Astrocyte of the spinal cord (primary cell): ENCODE measurements at regions not wholly inside any gene's neighbourhood (a gene's known extent, or its start where the extent isn't known, plus 50 kb on each side); places are given as distances from the start of the nearest gene placed in this dataset.

Experiments
- DNase-seq: peaks from one replicate; pipeline ENCODE4 v3.0.0; 2011; ENCODE audit warnings: low read depth, low spot score
- H3K4me3 ChIP-seq: 2 replicates; pipeline ENCODE4 v1.5.1; 2011; ENCODE audit warnings: low read depth, mild to moderate bottlenecking, low read length, moderate library complexity
- CTCF ChIP-seq: IDR thresholded peaks from 2 replicates; pipeline ENCODE4 v1.5.1; 2012; ENCODE audit warnings: low read depth, mild to moderate bottlenecking, low read length, inconsistent platforms
- in situ Hi-C: cut with HindIII; loops from 2 replicates; pipeline ENCODE4 v1.10.0; 2017; ENCODE audit warnings: low sequenced_read_pairs

- no peak for DNase-seq
- TF ChIP-seq CTCF = no peak
- in situ Hi-C loops = no loop called here
- H3K4me3 ChIP-seq = no peak overlapping the region
Observed at GRCh38 chr5:66527478-66528035, 68.6 kb upstream of the MAST4 start.

GRCh38 chr5:66529182-66529581 is 67.0 kb upstream of the MAST4 start:
- no peak overlapping the region for H3K4me3 ChIP-seq
- DNase-seq = no peak
- in situ Hi-C loops = no loop called here
- TF ChIP-seq CTCF = no peak

- in situ Hi-C loops = no loop called here
- no peak overlapping the region for H3K4me3 ChIP-seq
- no peak for TF ChIP-seq CTCF
- no peak for DNase-seq
Observed at GRCh38 chr5:66529704-66530103, 66.5 kb upstream of the MAST4 start.

- in situ Hi-C loops = no loop called here
- no peak for TF ChIP-seq CTCF
- H3K4me3 ChIP-seq = no peak overlapping the region
- DNase-seq = no peak
Observed at GRCh38 chr5:66538126-66538525, 58.1 kb upstream of the MAST4 start.

GRCh38 chr5:66538531-66538930 is 57.7 kb upstream of the MAST4 start:
- DNase-seq = no peak
- no peak for TF ChIP-seq CTCF
- in situ Hi-C loops = no loop called here
- no peak overlapping the region for H3K4me3 ChIP-seq

GRCh38 chr5:66540078-66540477 is 56.1 kb upstream of the MAST4 start:
- no peak for DNase-seq
- H3K4me3 ChIP-seq = no peak overlapping the region
- no peak for TF ChIP-seq CTCF
- in situ Hi-C loops = no loop called here

- no peak for DNase-seq
- no peak overlapping the region for H3K4me3 ChIP-seq
- no peak for TF ChIP-seq CTCF
- in situ Hi-C loops = no loop called here
Observed at GRCh38 chr5:66542711-66543110, 53.5 kb upstream of the MAST4 start.
